ENCODE measurements at regions not wholly inside any gene's neighbourhood (a gene's known extent, or its start where the extent isn't known, plus 50 kb on each side); places are given as distances from the start of the nearest gene placed in this dataset.

- TF ChIP-seq POLR2A (IDR thresholded peaks at IDR 0.05) (no peak), CTCF (IDR thresholded peaks at IDR 0.05) (no peak)
These were observed 59.6 kb downstream of the FBXO2 start for GRCh38 chr1:11594625-11595024.

Measured in esophagus squamous epithelium (tissue), 4 donors.